ENCODE measurements at regions not wholly inside any gene's neighbourhood (a gene's known extent, or its start where the extent isn't known, plus 50 kb on each side); places are given as distances from the start of the nearest gene placed in this dataset.

- no peak for ATAC-seq
- DNase-seq = no peak
- TF ChIP-seq, protein P1, sequence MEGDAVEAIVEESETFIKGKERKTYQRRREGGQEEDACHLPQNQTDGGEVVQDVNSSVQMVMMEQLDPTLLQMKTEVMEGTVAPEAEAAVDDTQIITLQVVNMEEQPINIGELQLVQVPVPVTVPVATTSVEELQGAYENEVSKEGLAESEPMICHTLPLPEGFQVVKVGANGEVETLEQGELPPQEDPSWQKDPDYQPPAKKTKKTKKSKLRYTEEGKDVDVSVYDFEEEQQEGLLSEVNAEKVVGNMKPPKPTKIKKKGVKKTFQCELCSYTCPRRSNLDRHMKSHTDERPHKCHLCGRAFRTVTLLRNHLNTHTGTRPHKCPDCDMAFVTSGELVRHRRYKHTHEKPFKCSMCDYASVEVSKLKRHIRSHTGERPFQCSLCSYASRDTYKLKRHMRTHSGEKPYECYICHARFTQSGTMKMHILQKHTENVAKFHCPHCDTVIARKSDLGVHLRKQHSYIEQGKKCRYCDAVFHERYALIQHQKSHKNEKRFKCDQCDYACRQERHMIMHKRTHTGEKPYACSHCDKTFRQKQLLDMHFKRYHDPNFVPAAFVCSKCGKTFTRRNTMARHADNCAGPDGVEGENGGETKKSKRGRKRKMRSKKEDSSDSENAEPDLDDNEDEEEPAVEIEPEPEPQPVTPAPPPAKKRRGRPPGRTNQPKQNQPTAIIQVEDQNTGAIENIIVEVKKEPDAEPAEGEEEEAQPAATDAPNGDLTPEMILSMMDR (IDR thresholded peaks at IDR 0.05) = no peak
- Histone ChIP-seq H3K4me3 (no peak overlapping the region), H3K36me3 (ENCODE audit: low read depth) (no peaks in the 10 kb centered on the region), H3K4me1 (ENCODE audit: low read depth) (no peaks in the 10 kb centered on the region), H3K9me3 (no peaks in the 10 kb centered on the region)
- intact Hi-C loops (cut with DNase I, micrococcal nuclease) = no loop called here
These were observed 196.1 kb downstream of the GAS1 start for GRCh38 chr9:86751207-86751606.

DNA sequence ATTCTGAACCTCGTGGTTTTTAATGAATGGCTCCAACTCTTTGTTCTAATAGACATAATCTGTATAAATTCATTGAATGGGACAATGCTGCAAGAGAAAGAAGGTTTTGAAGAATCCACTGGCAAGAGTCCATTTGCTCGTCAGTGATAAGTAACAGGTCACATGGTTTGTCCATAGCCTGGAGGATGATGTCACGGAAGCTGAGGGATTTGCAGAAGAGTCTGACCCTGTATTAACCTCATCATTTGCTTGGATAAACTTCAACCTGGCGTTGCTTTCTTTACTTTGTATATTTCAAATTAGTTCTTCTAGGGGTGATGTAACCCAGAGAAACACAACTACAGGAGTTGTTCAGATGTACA is 197.4 kb downstream of the GAS1 start:
- DNase-seq = peak in 1 of 3 donors; percentile 23
- TF ChIP-seq, protein P1 (IDR thresholded peaks at IDR 0.05) = no peak
- Histone ChIP-seq H3K36me3 (ENCODE audit: low read depth) (no peaks in the 10 kb centered on the region), H3K4me1 (ENCODE audit: low read depth) (no peaks in the 10 kb centered on the region), H3K4me3 (no peak overlapping the region), H3K9me3 (no peaks in the 10 kb centered on the region)
- intact Hi-C loops (cut with DNase I, micrococcal nuclease) = no loop called here
- ATAC-seq = no peak

GRCh38 chr9:86749161-86749893 is 198.0 kb downstream of the GAS1 start:
- no peak for DNase-seq
- no peak for ATAC-seq
- intact Hi-C loops (cut with DNase I, micrococcal nuclease) = no loop called here

GRCh38 chr9:86747711-86748110 is 199.6 kb downstream of the GAS1 start:
- intact Hi-C loops (cut with DNase I, micrococcal nuclease) = no loop called here
- DNase-seq = no peak
- Histone ChIP-seq H3K4me1 (ENCODE audit: low read depth) (no peaks in the 10 kb centered on the region), H3K4me3 (no peak overlapping the region), H3K36me3 (ENCODE audit: low read depth) (no peaks in the 10 kb centered on the region), H3K9me3 (no peaks in the 10 kb centered on the region)
- TF ChIP-seq, protein P1 (IDR thresholded peaks at IDR 0.05) = no peak
- no peak for ATAC-seq

More at GRCh38 chr9:86749161-86749893, 198.0 kb downstream of the GAS1 start:
- Histone ChIP-seq H3K4me1 (ENCODE audit: low read depth) (no peaks in the 10 kb centered on the region), H3K36me3 (ENCODE audit: low read depth) (no peaks in the 10 kb centered on the region), H3K9me3 (no peaks in the 10 kb centered on the region), H3K4me3 (no peak overlapping the region)
- TF ChIP-seq, protein P1 (IDR thresholded peaks at IDR 0.05) = no peak

GRCh38 chr9:86741311-86742208 is 205.7 kb downstream of the GAS1 start:
- DNase-seq (no peak), ATAC-seq (no peak)
- Histone ChIP-seq H3K36me3 (ENCODE audit: low read depth) (no peaks in the 10 kb centered on the region), H3K9me3 (no peaks in the 10 kb centered on the region), H3K4me3 (no peak overlapping the region), H3K4me1 (ENCODE audit: low read depth) (no peaks in the 10 kb centered on the region)
- TF ChIP-seq, protein P1 (IDR thresholded peaks at IDR 0.05) = no peak
- intact Hi-C loops (cut with DNase I, micrococcal nuclease) = no loop called here
